ENCODE measurements at regions not wholly inside any gene's neighbourhood (a gene's known extent, or its start where the extent isn't known, plus 50 kb on each side); places are given as distances from the start of the nearest gene placed in this dataset.

GRCh38 chr5:12019306-12019705 lies 115.1 kb upstream of the CTNND2 start:
- H3K4me1 ChIP-seq, result no peaks in the 10 kb centered on the region
- no peaks in the 10 kb centered on the region for H3K36me3 ChIP-seq
- WGBS, result 75% methylated on average over 1 of the region's 1 CpG
- peaks cover 0 to 6% (median 0%) of the 10 kb centered on the region in 4 donors for H3K9me3 ChIP-seq
- DNase-seq (ENCODE audit: extremely low spot score), result no peak
- H3K4me3 ChIP-seq, result no peak overlapping the region
- no peaks in the 10 kb centered on the region for H3K27me3 ChIP-seq
- no peak overlapping the region for H3K27ac ChIP-seq (replicated peaks in 1 of 4)
- intact Hi-C loops (cut with DNase I), result no loop called here
- TF ChIP-seq POLR2A (IDR thresholded peaks at IDR 0.05; ENCODE audit: low read depth) (no peak), POLR2AphosphoS5 (IDR thresholded peaks at IDR 0.05) (no peak), EP300 (IDR thresholded peaks at IDR 0.05) (no peak), CTCF (IDR thresholded peaks at IDR 0.05) (no peak)

- Histone ChIP-seq H3K9me3 (peaks cover 0 to 6% (median 0%) of the 10 kb centered on the region in 4 donors), H3K4me1 (no peaks in the 10 kb centered on the region), H3K36me3 (no peaks in the 10 kb centered on the region), H3K27me3 (no peaks in the 10 kb centered on the region), H3K4me3 (no peak overlapping the region), H3K27ac (replicated peaks in 1 of 4) (no peak overlapping the region)
- DNase-seq (ENCODE audit: extremely low spot score), result no peak
- WGBS, result 53% methylated on average over 10 of the region's 10 CpGs
- intact Hi-C loops (cut with DNase I), result no loop called here
- TF ChIP-seq POLR2AphosphoS5 (IDR thresholded peaks at IDR 0.05) (no peak), EP300 (IDR thresholded peaks at IDR 0.05) (no peak), CTCF (IDR thresholded peaks at IDR 0.05) (no peak)
Observed at GRCh38 chr5:12017007-12017406, 112.8 kb upstream of the CTNND2 start.

GRCh38 chr5:12016159-12016746 lies 112.0 kb upstream of the CTNND2 start:
- H3K36me3 ChIP-seq, result no peaks in the 10 kb centered on the region
- no peaks in the 10 kb centered on the region for H3K4me1 ChIP-seq
- no peak for DNase-seq (ENCODE audit: extremely low spot score)
- peaks cover 0 to 6% (median 0%) of the 10 kb centered on the region in 4 donors for H3K9me3 ChIP-seq
- H3K27ac ChIP-seq (replicated peaks in 1 of 4), result no peak overlapping the region
- WGBS, result 33% methylated on average over 7 of the region's 7 CpGs
- H3K27me3 ChIP-seq, result no peaks in the 10 kb centered on the region
- intact Hi-C loops (cut with DNase I), result no loop called here
- H3K4me3 ChIP-seq, result no peak overlapping the region
- no peak for TF ChIP-seq POLR2AphosphoS5 (IDR thresholded peaks at IDR 0.05)
- TF ChIP-seq POLR2A (IDR thresholded peaks at IDR 0.05; ENCODE audit: low read depth), result no peak
- no peak for TF ChIP-seq EP300 (IDR thresholded peaks at IDR 0.05)
- TF ChIP-seq CTCF (IDR thresholded peaks at IDR 0.05), result no peak

GRCh38 chr5:12013351-12013750 lies 109.1 kb upstream of the CTNND2 start:
- peaks cover 0 to 6% (median 0%) of the 10 kb centered on the region in 4 donors for H3K9me3 ChIP-seq
- no peak for TF ChIP-seq CTCF (IDR thresholded peaks at IDR 0.05)
- TF ChIP-seq POLR2A (IDR thresholded peaks at IDR 0.05; ENCODE audit: low read depth), result no peak
- no peak for TF ChIP-seq POLR2AphosphoS5 (IDR thresholded peaks at IDR 0.05)
- TF ChIP-seq EP300 (IDR thresholded peaks at IDR 0.05), result no peak
- H3K4me1 ChIP-seq, result no peaks in the 10 kb centered on the region
- intact Hi-C loops (cut with DNase I), result no loop called here
- no peak overlapping the region for H3K4me3 ChIP-seq
- no peak overlapping the region for H3K27ac ChIP-seq (replicated peaks in 1 of 4)
- H3K36me3 ChIP-seq, result no peaks in the 10 kb centered on the region
- WGBS, result 38% methylated on average over 1 of the region's 1 CpG
- no peak for DNase-seq (ENCODE audit: extremely low spot score)
- H3K27me3 ChIP-seq, result no peaks in the 10 kb centered on the region

- no peak for DNase-seq (ENCODE audit: extremely low spot score)
- Histone ChIP-seq H3K27ac (replicated peaks in 1 of 4) (no peak overlapping the region), H3K9me3 (peaks cover 0 to 6% (median 2%) of the 10 kb centered on the region in 4 donors), H3K4me3 (no peak overlapping the region), H3K36me3 (no peaks in the 10 kb centered on the region), H3K27me3 (no peaks in the 10 kb centered on the region), H3K4me1 (no peaks in the 10 kb centered on the region)
- intact Hi-C loops (cut with DNase I), result no loop called here
- TF ChIP-seq POLR2A (IDR thresholded peaks at IDR 0.05; ENCODE audit: low read depth) (no peak), POLR2AphosphoS5 (IDR thresholded peaks at IDR 0.05) (no peak), EP300 (IDR thresholded peaks at IDR 0.05) (no peak), CTCF (IDR thresholded peaks at IDR 0.05) (no peak)
- 91% methylated on average over 2 of the region's 2 CpGs for WGBS
Observed at GRCh38 chr5:12003680-12004079, 99.4 kb upstream of the CTNND2 start.

All from esophagus muscularis mucosa (tissue), 4 donors.